Non-pigmented ciliary epithelial cell (primary cell): ENCODE measurements at regions not wholly inside any gene's neighbourhood (a gene's known extent, or its start where the extent isn't known, plus 50 kb on each side); places are given as distances from the start of the nearest gene placed in this dataset.

Experiments used
- DNase-seq: peaks from one replicate; pipeline ENCODE4 v3.0.0-alpha.2; 2010; ENCODE audit warnings: low read depth

- no peak for DNase-seq
Observed at GRCh38 chr4:83851261-83852084, 315.6 kb downstream of the GPAT3 start.

- DNase-seq, result no peak
Observed at GRCh38 chr4:83850435-83850834, 314.5 kb downstream of the GPAT3 start.

GRCh38 chr4:83846193-83846830, 310.4 kb downstream of the GPAT3 start:
- no peak for DNase-seq

GRCh38 chr4:83839615-83840014, 303.7 kb downstream of the GPAT3 start:
- DNase-seq, result no peak

- DNase-seq, result no peak
Observed at GRCh38 chr4:83837614-83838308, 301.9 kb downstream of the GPAT3 start.

- DNase-seq, result no peak
Observed at GRCh38 chr4:83833920-83834319, 298.0 kb downstream of the GPAT3 start.

- DNase-seq, result no peak
Observed at GRCh38 chr4:83832110-83832825, 296.4 kb downstream of the GPAT3 start.

GRCh38 chr4:83831588-83831987, 295.7 kb downstream of the GPAT3 start:
- no peak for DNase-seq

GRCh38 chr4:83830138-83830888, 294.4 kb downstream of the GPAT3 start:
- no peak for DNase-seq

GRCh38 chr4:83828601-83829000, 292.7 kb downstream of the GPAT3 start:
- DNase-seq, result no peak

GRCh38 chr4:83821493-83821892, 285.6 kb downstream of the GPAT3 start:
- no peak for DNase-seq

- no peak for DNase-seq
Observed at GRCh38 chr4:83819582-83819981, 283.7 kb downstream of the GPAT3 start.

- no peak for DNase-seq
Observed at GRCh38 chr4:83810428-83810827, 274.5 kb downstream of the GPAT3 start.

GRCh38 chr4:83809581-83809980, 273.7 kb downstream of the GPAT3 start:
- DNase-seq, result no peak

- no peak for DNase-seq
Observed at GRCh38 chr4:83793481-83793880, 257.6 kb downstream of the GPAT3 start.

- no peak for DNase-seq
Observed at GRCh38 chr4:83785891-83786290, 250.0 kb downstream of the GPAT3 start.

- DNase-seq, result no peak
Observed at GRCh38 chr4:83783215-83783614, 247.3 kb downstream of the GPAT3 start.

- no peak for DNase-seq
Observed at GRCh38 chr4:83782591-83782990, 246.7 kb downstream of the GPAT3 start.

GRCh38 chr4:83781434-83781833, 245.5 kb downstream of the GPAT3 start:
- DNase-seq, result no peak

- no peak for DNase-seq
Observed at GRCh38 chr4:83780053-83780733, 244.3 kb downstream of the GPAT3 start.
